Stimulated activated CD8-positive, alpha-beta memory T cell treated with anti-CD3 and anti-CD28 coated beads, Interleukin-4, amount 100 ng/mL, for 24 hours (primary cell): ENCODE measurements at regions not wholly inside any gene's neighbourhood (a gene's known extent, or its start where the extent isn't known, plus 50 kb on each side); places are given as distances from the start of the nearest gene placed in this dataset.
"Not testable (repeated sequence)": the region's sequence is repeated elsewhere in the genome, so short reads cannot be mapped to it uniquely, and the experiment has no call there.

Experiments
- DNase-seq: peaks from one replicate; pipeline ENCODE4 v3.0.0-alpha.2; 2020; ENCODE audit warnings: low read depth

DNA sequence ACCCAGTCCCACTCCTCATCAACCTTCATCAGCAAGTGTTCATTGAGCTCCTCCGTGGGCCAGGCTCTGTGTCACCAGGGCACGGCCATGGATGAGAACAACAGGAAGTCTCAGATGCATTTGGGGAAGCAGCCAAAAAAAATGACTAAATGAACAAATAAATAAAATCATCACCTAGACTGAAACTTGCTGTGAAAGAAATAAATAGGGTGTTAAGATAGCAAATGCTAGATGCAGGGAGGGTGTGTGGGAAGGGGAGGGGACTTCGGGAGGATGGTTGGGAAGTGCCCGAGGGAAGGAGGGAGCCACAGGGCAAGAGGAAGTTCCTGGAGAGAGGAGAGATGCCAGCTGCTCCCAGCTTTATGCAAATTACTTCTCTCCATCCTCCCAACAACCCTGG is 696.7 kb downstream of the PTPRU start:
- DNase-seq: no peak

DNA sequence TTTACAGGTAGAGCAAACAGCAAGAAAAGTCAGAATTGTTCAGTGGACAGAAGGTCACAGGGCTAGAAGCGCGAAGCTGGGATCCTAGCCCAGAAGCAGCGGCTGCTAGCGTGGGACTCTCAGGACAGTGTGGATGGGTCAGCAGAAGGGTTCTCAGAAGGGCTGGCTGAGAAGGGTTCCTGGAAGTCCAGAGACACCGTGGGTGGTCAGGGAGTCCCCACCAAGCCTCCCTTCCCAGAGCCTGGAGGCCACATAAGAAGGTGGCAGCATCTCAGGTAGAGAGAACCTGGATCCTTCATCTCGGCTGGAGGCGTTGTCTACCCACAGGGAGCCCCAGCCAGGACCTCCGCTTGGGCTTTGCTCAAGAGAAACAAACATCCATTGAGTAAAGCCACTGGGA is 696.3 kb downstream of the PTPRU start:
- no peak for DNase-seq

DNA sequence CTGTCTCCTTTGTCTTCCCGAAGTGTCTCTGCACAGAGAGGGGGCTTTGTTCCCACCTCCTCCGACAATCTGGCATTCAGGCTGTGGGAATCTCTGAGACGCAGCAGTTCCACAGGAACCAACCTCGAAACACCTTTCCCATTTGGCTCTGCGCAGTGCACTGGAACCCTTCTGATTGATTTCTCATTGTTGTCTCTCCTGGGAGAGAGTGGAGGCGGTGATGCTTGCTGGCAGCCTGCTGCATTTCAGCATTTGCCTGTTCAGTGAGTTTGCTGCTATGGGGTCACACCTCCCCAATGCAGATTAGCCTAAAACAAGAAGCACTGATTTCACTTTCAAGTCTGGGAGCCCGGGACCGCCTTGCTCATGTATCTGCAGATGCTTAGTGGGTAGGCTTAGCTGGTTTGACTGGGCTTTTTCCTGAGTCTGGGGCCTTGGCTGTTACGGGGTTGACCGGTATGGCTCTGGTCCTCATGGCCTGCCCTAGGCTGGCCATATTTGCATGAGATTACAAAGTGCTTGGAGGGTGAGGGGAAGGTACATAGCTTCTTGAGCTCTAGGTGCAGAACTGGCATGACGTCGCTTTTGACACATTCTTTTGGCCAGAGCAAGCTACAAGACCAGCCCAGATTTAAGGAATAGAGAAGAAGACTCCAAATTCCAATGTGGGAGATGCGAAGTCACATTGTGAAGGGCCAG is 695.3 kb downstream of the PTPRU start:
- no peak for DNase-seq

DNA sequence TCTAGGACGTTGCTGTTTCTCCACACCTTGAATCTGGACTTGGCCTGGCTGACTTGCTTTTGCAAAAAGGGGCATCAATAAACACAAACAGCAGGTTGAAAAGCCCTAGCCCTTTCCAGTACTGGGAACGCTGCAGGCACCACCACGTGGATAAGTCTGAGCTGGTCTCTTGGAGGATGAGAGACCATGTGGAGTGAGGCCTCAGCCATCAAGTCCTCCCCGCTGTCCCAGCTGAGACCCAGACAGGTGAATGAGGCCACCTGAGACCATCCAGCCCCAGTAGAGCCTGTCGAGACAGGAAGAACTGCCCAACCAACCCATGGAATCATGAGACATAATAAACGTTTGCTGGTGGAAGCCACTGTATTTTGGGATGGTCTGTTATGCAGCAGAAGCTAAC is 688.7 kb downstream of the PTPRU start:
- DNase-seq: no peak

DNA sequence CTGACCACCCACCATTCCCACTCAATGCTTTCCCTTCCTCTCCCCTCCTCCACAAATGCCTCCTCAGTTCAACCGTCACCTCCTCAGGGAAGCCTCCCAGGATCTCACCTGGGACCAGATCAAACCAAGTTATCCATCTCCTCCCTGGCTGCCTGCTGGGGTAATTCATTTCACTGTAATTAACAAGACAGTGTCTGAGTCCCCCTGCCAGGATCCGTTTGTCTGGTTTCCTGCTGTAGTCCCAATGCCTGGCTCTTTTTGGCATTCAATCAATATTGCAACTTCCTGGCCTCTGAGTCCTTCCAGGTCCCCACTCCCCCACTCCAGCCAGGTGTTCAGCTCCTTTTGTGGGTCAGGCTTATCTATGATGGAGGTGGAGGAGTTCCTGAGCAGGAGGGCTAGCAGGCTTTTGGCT is 687.7 kb downstream of the PTPRU start:
- no peak for DNase-seq

DNA sequence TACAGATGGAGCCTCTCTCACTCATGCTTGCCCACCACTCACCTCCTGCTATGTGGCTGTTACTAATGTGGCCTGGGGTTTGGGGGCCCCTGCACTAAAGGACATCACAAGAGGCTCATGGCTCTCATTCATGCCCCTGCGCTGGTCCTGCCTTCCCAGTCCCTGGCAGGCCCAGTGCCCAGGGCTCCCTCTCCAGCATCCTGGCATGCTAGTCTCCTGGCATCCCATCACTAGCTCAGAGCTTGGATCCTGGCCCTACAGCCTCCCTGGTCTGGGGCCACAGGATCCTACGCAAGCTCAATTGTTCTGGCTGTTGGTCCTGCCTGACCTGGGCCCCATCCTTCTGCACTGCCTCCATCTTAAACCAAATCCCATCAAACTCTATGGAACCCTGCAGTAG is 685.4 kb downstream of the PTPRU start:
- DNase-seq: no peak

DNA sequence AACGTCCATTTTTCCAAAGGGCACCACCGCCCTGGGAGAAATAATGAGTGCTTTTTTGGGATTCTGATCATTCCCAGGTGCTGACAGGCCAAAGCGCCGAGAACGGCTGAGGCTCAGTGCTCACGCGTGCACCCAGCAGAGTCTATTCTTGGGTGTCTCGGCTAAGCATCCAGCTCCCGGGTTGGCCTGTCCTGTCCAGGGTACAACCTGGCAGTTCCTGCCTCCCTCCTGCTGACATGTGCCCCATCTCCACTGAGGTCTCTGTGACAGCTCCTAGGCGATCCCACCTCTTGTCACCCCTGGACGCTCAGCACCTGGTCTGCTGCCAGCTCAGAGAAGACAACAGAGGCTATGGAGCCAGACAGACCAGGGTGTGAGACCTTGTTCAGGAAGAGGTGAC is 684.5 kb downstream of the PTPRU start:
- no peak for DNase-seq

DNA sequence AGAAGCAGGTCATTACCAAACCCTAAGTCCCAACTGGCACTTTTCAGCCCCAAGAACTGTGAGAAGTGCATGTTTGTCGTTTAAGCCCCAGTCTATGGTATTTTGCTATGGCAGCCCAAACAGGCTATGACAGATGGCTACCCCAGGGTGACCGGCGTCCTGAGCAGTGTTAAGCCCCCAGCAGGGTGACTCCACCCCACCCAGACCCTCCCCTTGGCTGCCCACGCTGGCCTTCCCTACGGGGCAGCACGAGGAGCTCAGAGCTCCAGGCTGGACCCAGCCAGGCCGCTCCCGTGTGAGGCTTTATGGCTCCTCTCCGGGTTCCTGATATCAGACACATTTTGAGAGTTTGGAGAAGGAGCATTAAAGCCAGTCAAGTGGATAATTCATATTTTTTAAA is 684.0 kb downstream of the PTPRU start:
- DNase-seq: no peak

DNA sequence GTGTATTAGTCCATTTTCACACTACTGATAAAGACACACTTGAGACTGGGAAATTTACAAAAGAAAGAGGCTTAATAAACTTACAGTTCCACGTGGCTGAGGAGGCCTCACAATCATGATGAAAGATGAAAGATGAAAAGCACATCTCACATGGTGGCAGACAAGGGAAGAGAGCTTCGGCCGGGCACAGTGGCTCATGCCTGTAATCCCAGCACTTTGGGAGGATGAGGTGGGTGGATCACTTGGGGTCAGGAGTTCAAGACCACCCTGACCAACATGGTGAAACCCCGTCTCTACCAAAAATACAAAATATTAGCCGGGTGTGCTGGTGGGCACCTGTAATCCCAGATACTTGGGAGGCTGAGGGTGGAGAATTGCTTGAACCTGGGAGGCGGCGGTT is 682.7 kb downstream of the PTPRU start:
- not testable (repeated sequence) for DNase-seq

DNA sequence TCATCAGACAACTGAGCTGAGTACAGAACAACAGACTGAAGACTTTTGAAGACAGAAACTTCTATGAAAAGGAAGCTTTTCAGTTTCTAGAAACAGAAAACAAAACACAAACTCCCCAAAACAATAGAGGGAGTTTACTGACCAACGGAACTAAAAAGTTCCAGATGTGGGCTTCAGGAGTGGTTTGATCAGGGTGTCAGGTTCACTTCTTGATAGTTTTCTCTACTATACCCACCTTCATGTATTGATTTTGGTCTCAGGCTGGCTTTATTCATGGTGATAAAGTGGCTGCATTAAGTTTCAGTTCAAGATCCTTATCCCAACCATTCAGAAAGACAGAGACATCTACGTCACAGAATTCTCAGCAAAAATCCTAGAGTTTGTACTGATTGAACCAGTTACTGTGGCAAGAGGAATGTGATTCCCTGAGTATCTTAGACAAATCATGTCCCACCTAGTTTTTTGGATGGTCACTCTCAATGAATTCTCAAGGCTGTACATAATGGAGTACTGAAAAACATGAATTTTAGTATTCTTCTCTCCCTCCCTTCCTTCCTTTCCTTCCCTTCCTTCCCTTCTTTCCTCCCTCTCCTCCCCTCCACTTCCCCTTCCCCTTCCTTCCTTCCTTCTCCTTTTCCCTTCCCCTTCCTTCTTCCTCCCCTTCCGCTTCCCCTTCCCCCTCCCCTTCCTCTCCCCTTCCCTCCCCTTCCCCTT is 680.5 kb downstream of the PTPRU start:
- no peak for DNase-seq

DNA sequence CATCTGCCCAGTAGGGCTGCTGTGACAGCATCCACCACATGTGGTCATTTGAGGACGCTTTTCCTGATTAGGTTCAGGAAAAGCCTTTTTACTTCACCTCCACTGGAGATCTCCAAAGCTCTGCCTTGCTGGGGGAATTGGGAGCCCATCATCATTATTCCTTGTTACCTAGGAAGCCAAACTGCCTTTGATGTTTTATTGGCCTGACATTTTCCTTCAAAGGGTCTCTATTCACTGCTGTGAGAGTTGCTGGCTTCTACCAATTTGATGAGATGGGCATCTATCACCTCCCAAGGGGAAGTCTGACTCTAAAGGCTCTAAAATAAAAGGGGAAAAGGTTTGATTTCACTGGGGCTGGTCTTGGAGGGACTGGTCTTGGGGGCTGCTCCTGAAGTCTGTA is 678.6 kb downstream of the PTPRU start:
- no peak for DNase-seq

DNA sequence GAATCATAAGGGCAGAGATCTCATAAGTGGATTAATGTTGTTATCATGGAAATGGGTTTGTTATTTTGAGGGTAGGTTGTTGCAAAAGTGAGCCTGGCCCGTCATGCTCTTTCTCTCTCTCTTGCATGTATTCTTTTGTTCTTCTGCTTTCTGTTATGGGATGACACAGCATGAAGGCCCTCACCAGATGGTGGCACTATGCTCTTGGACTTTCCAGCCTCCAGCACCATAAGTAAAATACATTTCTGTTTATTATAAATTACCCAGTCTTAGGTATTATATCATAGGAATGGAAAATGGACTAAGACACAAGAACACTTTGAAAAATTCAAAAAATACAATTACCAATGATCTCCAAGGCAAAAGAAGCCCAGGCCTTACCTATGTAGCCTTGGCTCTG is 676.1 kb downstream of the PTPRU start:
- DNase-seq: no peak

DNA sequence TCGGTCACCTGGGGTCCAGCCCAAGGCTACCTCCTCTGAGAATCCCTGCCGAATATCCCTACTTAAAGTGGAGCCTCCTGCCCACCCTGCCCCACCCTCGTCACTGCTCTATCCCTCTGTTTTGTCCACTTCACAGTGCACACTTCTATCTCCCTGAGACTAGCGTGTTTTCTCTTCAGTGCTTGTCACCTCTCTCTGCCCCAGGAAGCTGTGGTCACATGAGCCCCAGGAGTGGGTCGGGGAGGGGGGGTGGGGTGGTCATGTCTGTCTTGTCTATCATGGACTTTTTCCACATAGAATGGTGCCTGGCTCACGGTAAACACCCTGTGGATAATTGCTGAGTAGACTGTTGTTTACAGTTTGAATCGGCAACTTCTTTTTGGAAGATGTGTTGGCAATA is 673.6 kb downstream of the PTPRU start:
- DNase-seq: no peak

DNA sequence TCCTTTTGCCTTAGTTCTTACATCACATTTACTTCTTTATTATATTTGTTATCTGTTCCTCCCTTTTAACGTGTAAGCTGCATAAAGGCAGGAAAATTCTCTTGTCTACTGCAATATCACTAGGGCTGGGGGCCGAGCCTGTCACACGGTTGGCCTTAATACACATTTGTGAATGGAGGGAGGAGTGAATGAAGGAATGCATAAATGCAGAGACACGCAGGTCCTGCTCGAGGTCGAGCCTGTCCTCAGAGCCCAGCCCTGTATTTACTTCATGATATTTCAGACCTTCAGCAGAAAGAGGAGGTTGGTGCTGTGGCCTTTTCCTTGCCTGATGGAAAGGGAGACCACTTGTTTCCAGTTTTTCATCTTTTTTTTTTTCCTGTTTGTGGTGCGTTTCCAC is 671.3 kb downstream of the PTPRU start:
- DNase-seq: no peak

DNA sequence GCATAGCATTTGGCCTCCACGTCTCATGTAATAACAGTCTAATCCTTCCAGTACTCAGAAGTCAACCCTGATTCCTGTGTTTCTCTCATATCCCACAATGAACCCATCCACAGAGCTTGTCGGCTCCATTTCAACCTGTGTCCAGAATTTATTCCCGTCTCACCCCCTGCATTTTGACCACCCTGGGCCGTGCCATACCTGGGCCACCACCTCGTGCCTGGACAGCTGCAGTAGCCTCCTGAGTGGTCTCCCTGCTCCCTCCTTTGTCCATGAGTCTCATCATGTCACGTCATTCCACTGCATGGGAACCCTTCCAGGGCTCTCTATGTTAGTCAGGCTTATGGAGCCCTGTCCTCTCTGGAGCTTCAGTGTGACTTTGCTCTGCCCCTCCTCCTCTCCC is 670.6 kb downstream of the PTPRU start:
- DNase-seq: no peak

DNA sequence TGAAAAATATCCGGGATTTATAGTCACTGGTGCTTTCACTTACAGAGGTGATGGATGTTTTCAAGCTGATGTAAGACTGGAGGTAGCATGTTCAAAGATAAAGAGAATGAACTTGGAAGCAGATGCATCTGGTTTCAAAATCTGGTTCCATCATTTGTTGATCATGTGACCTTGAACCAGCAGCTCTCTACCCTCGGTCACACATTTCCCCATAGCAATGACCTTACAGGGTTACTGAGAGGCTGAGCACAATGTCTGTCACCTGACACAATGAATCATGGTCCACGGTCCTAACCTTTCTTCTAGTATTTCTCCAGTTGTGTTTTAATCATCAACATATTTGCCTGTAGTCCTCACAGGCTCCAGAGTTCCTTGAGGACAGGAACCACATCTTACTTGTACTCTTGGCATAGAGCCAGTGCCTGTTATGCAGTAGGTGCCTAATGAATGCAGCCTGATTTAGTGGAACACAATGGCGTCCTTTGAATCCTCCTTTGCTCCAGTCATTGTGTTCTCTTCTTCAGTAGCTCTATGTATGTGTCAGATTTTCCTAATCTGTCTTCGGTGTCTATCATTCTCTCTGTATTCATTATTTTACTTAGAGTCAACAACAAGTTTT is 667.3 kb downstream of the PTPRU start:
- no peak for DNase-seq

DNA sequence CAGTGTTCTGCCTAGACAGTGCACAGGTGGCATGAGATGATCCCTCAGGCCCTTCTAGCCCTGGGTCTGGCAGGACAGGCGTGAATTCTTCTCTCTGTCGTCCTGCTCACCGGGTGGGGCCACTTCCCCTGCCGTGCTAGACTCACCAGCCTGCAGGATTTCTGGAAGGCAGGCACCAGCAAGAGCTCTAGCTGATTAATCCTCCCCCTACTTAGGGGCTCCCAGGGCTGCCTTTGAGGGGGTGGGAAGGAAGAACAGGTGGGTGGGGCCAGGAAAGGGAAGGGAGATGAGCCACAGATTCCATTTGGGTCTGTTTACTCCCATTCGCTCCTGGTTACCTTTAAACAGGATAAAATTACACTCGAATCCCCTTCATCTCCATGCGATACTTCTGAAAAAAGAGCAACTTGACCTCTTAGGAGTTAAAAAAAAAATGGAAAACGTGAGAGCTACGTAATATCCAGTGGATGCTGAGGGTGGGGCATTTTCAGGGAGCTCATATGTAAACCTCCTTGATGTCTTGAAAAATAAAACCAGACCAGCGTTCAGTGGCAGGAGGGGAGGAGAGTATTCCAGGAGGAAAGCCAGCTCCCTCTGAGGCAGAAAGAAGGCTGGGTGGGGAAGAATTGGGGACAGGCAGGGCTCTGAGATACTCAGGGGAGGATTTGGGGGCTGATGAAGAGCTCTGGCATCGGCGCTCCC is 665.5 kb downstream of the PTPRU start:
- no peak for DNase-seq

DNA sequence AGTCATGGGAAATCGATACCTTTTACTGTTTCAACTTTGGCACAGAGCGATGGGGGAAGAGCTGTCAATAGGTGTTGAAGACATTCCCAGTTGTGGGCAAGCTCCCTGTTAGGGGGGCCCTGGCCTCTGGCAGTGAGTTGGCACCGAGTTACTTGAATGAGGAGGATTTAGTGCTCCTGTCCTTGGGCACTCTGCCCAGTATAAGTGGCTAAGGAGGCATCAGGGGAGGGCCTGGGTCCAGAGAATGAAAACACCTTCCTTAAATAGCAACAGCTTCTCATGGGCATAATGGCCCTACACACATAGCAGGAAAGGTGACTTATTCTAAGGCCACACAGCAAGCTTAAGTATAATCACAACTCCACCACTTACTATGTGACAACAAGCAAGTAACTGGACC is 664.4 kb downstream of the PTPRU start:
- DNase-seq: no peak

DNA sequence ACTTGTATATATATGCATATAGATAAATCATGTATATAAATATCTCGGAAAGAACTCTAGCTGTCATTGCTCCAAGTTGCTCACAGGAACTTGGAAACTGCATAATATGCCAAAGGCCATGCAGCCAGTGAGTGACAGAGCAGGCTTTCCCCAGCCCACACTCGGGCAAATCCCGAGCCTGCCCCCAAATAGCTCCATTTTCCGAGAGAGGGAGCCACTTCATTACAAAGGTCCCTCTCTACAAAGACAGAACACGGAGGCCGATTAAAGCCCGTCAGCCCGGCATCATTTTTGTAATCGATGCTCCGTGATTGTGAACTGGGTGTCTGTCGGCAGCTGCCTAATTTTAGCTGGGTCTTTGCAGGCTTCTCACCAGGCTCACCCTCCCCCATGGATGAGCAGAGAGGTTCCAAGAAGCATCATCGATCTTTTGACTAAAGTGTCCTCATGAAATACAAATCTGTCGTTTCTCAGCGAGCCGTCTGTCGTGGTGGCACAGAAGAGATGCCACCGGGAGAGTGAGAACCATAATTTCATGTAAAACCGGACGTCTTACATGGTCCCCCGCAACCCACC is 663.9 kb downstream of the PTPRU start:
- DNase-seq: no peak

DNA sequence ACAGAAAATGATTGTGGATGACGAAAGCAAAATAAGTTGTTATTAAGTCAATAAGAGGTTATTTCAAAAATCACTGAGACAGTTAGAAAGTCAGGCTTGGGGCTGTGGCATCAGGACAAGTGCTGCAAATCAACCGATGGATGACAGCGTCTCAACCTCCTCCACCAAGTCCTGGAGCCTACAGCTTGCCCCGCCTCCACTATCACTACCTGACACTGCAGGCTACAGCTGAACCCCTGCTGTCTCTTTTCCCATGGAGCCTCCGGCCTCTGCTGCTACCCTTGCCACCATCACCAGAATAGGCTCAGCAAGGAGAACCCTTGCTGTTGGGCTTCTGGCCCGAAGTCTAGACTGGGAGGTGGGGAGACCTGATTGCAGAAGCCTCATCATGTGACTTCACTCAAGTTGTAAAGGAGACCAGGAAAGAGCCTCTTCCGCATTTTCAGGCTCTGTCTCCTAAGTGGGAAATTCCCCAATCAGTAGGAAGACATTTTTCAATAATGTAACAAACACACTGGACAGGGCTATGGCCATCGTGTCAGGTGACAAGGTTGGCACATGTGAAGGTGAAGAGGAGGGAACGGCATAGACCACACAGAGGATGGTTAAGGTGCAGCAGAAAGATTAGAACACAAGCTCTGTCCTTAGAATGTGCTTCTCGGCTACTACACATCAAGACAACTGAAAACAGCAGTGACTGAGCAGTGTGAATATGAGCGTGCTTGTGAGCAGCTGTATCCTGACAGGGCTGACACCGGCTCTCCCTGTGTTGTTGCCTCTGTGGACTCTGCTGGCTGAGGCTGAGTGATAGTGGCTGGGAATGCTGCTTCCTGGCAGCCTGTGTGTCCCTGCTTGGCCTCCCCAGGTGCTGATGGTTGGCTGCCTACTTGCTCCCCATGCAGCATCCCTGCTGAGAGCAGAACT is 660.7 kb downstream of the PTPRU start:
- no peak for DNase-seq

DNA sequence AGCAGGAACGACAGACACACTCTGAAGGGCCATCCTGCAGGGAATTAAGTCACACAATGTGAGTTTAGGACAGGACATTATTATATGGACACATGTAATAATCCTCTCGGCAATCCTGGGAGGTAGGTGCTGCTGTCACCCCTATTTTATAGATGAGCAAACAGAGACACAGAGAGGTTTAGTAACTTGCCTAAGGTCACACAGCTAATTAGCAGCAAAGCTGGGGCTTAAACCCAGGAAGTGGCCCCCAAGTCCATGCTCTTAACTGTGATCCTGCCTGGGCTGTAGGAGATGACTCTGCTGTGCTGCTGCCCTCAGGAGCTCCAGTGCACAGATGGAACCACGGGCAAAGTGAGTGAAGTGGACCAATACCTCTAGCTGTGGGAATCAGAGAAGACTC is 660.0 kb downstream of the PTPRU start:
- no peak for DNase-seq

DNA sequence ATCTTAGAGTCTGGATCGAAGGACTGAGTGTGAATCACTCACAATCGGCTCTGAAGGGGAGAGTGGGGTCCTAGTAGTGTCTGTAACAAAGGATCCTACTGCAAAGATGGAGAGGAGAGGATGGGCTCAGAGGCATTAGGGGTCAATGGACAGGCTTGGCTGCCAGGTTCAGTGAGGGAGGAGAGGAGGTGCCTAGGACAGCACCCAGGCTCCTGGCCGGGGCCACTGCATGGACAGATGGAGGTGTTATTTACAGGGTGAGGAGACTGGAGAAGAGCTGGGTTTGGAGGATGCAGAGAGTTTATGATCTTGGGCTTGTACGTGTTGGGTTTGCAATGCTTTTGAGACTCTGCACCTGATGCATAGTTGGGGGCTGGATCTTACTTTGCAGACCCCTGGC is 658.9 kb downstream of the PTPRU start:
- no peak for DNase-seq
